H1 (cell line): ENCODE measurements at regions not wholly inside any gene's neighbourhood (a gene's known extent, or its start where the extent isn't known, plus 50 kb on each side); places are given as distances from the start of the nearest gene placed in this dataset.

Experiments used
- EZH2 ChIP-seq: fragments of 200-600 bp; sonication (generic); IDR thresholded peaks from 2 replicates; pipeline ENCODE4 v1.7.1; 2012; ENCODE audit warnings: low read depth, mild to moderate bottlenecking, moderate library complexity, low read length, inconsistent platforms; ENCODE audit not compliant: severe bottlenecking
- MAFK ChIP-seq: IDR thresholded peaks from 2 replicates; pipeline ENCODE4 v1.6.1; 2012; ENCODE audit warnings: low read depth, mild to moderate bottlenecking, improper control_type of control experiment, low read length
- MAX ChIP-seq: IDR thresholded peaks from 2 replicates; pipeline ENCODE4 v1.6.1; 2012; ENCODE audit warnings: inconsistent platforms
- RBBP5 ChIP-seq: IDR thresholded peaks from 2 replicates; pipeline ENCODE4 v1.7.1; 2012; ENCODE audit warnings: low read depth, mild to moderate bottlenecking, inconsistent platforms, low read length, moderate library complexity, borderline replicate concordance
- SIRT6 ChIP-seq: IDR thresholded peaks from one replicate; pipeline ENCODE4 v1.7.1; 2012; ENCODE audit warnings: low read length, inconsistent platforms
- SP1 ChIP-seq: IDR thresholded peaks from 2 replicates; pipeline ENCODE4 v1.6.1; 2011; ENCODE audit warnings: low read depth, low read length
- TF ChIP-seq, protein P1 (sequence below), 3 experiments: IDR thresholded peaks; 1 replicate in 2 of 3; 2 replicates in 1 of 3; pipeline versions ENCODE4 v1.5.1 to v1.6.1; 2011; ENCODE audit warnings: low read length in 3 of 3, mild to moderate bottlenecking in 3 of 3, inconsistent platforms in 2 of 3, low read depth in 1 of 3, moderate library complexity in 1 of 3; ENCODE audit not compliant: insufficient read depth in 1 of 3; ENCODE audit errors: control extremely low read depth in 1 of 3

DNA sequence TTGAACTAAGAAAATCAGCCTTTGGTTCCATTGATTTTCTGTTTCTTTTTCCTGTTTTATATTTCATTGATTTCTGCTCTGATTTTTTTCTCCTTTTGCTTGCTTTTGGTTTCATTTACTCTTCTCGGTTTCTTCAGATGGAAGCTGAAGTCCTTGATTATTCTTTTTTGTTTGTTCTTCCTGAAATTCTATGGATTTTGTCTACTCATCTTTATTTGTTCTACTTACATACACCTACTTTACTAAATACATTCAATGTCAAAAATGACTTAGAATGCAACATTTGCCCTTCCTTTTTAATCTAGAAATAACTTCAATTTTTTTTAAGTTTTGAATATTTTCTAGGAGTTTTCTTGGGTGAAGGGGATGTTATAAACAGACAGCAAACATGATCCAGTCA is 612.5 kb downstream of the METTL4 start:
- TF ChIP-seq, protein P1, sequence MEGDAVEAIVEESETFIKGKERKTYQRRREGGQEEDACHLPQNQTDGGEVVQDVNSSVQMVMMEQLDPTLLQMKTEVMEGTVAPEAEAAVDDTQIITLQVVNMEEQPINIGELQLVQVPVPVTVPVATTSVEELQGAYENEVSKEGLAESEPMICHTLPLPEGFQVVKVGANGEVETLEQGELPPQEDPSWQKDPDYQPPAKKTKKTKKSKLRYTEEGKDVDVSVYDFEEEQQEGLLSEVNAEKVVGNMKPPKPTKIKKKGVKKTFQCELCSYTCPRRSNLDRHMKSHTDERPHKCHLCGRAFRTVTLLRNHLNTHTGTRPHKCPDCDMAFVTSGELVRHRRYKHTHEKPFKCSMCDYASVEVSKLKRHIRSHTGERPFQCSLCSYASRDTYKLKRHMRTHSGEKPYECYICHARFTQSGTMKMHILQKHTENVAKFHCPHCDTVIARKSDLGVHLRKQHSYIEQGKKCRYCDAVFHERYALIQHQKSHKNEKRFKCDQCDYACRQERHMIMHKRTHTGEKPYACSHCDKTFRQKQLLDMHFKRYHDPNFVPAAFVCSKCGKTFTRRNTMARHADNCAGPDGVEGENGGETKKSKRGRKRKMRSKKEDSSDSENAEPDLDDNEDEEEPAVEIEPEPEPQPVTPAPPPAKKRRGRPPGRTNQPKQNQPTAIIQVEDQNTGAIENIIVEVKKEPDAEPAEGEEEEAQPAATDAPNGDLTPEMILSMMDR (IDR thresholded peaks at IDR 0.05; ENCODE audit: control extremely low read depth in 1 of 3, insufficient read depth in 1 of 3, low read depth in 1 of 3, low read length in 3 of 3): no peak
- TF ChIP-seq MAFK (no peak), EZH2 (no peak), SIRT6 (no peak), RBBP5 (no peak), SP1 (no peak), MAX (no peak)
